ENCODE measurements at regions not wholly inside any gene's neighbourhood (a gene's known extent, or its start where the extent isn't known, plus 50 kb on each side); places are given as distances from the start of the nearest gene placed in this dataset.

DNA sequence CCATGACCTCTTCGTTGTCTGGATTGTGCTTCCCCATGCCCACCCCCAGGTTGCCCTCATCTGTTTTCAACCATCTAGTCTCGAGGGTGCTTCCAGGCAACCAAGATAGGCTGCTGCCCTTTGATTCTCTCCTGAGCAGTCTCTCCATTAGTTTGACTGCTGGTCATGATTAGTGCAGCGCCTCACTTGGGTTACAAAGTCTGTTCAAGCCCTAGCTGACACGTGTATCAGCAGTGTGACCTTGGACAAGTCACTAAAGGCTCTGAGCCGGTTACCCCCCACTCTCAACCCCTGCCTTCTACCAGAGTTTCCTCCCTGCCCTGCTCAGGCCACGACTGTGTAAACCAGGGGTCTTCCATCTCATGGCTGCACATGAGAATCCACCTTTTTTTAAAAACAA lies 185.3 kb upstream of the PWP1 start:
- TF ChIP-seq, protein P1, sequence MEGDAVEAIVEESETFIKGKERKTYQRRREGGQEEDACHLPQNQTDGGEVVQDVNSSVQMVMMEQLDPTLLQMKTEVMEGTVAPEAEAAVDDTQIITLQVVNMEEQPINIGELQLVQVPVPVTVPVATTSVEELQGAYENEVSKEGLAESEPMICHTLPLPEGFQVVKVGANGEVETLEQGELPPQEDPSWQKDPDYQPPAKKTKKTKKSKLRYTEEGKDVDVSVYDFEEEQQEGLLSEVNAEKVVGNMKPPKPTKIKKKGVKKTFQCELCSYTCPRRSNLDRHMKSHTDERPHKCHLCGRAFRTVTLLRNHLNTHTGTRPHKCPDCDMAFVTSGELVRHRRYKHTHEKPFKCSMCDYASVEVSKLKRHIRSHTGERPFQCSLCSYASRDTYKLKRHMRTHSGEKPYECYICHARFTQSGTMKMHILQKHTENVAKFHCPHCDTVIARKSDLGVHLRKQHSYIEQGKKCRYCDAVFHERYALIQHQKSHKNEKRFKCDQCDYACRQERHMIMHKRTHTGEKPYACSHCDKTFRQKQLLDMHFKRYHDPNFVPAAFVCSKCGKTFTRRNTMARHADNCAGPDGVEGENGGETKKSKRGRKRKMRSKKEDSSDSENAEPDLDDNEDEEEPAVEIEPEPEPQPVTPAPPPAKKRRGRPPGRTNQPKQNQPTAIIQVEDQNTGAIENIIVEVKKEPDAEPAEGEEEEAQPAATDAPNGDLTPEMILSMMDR (conservative IDR thresholded peaks at IDR 0.05 in 1 of 2, IDR thresholded peaks at IDR 0.05 in 1 of 2; ENCODE audit: low read depth in 1 of 2, low read length in 2 of 2): no peak
- no peak for TF ChIP-seq EZH2 (IDR thresholded peaks at IDR 0.05; ENCODE audit: low read length, missing control alignments)

Data from fibroblast of lung (primary cell).